Ishikawa (cell line): ENCODE measurements at regions not wholly inside any gene's neighbourhood (a gene's known extent, or its start where the extent isn't known, plus 50 kb on each side); places are given as distances from the start of the nearest gene placed in this dataset.

ENCODE experiments used
- CEBPB ChIP-seq: IDR thresholded peaks from 2 replicates; pipeline ENCODE4 v1.6.1; 2012
- CREB1 ChIP-seq: IDR thresholded peaks from 2 replicates; pipeline ENCODE4 v1.6.1; 2012; ENCODE audit warnings: low read depth
- EGR1 ChIP-seq: IDR thresholded peaks from 2 replicates; pipeline ENCODE4 v1.6.1; 2012
- EP300 ChIP-seq: IDR thresholded peaks from 2 replicates; pipeline ENCODE4 v1.6.1; 2012; ENCODE audit warnings: borderline replicate concordance
- FOXM1 ChIP-seq: IDR thresholded peaks from 2 replicates; pipeline ENCODE4 v1.6.1; 2012; ENCODE audit warnings: low read depth, borderline replicate concordance
- NFIC ChIP-seq: IDR thresholded peaks from 2 replicates; pipeline ENCODE4 v1.6.1; 2012
- RAD21 ChIP-seq: IDR thresholded peaks from 2 replicates; pipeline ENCODE4 v1.6.1; 2012; ENCODE audit warnings: low read depth
- TAF1 ChIP-seq: IDR thresholded peaks from 2 replicates; pipeline ENCODE4 v1.6.1; 2012; ENCODE audit warnings: low read depth, mild to moderate bottlenecking
- TCF12 ChIP-seq: IDR thresholded peaks from 2 replicates; pipeline ENCODE4 v1.6.1; 2012; ENCODE audit warnings: low read depth
- TEAD4 ChIP-seq: IDR thresholded peaks from 2 replicates; pipeline ENCODE4 v1.6.1; 2012
- YY1 ChIP-seq: IDR thresholded peaks from 2 replicates; pipeline ENCODE4 v1.6.1; 2012; ENCODE audit warnings: low read depth
- ZBTB7A ChIP-seq: IDR thresholded peaks from 2 replicates; pipeline ENCODE4 v1.6.1; 2012; ENCODE audit warnings: low read depth
- TF ChIP-seq, protein P1 (sequence below): IDR thresholded peaks from 2 replicates; pipeline ENCODE4 v1.6.1; 2012; ENCODE audit warnings: low read depth, mild to moderate bottlenecking
- TF ChIP-seq, protein P2 (sequence below): IDR thresholded peaks from 2 replicates; pipeline ENCODE4 v1.6.1; 2012
- TF ChIP-seq, protein P3 (sequence below): IDR thresholded peaks from 2 replicates; pipeline ENCODE4 v1.6.1; 2012

- TF ChIP-seq, protein P1, sequence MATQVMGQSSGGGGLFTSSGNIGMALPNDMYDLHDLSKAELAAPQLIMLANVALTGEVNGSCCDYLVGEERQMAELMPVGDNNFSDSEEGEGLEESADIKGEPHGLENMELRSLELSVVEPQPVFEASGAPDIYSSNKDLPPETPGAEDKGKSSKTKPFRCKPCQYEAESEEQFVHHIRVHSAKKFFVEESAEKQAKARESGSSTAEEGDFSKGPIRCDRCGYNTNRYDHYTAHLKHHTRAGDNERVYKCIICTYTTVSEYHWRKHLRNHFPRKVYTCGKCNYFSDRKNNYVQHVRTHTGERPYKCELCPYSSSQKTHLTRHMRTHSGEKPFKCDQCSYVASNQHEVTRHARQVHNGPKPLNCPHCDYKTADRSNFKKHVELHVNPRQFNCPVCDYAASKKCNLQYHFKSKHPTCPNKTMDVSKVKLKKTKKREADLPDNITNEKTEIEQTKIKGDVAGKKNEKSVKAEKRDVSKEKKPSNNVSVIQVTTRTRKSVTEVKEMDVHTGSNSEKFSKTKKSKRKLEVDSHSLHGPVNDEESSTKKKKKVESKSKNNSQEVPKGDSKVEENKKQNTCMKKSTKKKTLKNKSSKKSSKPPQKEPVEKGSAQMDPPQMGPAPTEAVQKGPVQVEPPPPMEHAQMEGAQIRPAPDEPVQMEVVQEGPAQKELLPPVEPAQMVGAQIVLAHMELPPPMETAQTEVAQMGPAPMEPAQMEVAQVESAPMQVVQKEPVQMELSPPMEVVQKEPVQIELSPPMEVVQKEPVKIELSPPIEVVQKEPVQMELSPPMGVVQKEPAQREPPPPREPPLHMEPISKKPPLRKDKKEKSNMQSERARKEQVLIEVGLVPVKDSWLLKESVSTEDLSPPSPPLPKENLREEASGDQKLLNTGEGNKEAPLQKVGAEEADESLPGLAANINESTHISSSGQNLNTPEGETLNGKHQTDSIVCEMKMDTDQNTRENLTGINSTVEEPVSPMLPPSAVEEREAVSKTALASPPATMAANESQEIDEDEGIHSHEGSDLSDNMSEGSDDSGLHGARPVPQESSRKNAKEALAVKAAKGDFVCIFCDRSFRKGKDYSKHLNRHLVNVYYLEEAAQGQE: no peak
- no peak for TF ChIP-seq RAD21
- TF ChIP-seq ZBTB7A: no peak
- TF ChIP-seq FOXM1: no peak
- no peak for TF ChIP-seq NFIC
- no peak for TF ChIP-seq TCF12
- TF ChIP-seq EP300: no peak
- no peak for TF ChIP-seq EGR1
- no peak for TF ChIP-seq CREB1
- TF ChIP-seq, protein P2, sequence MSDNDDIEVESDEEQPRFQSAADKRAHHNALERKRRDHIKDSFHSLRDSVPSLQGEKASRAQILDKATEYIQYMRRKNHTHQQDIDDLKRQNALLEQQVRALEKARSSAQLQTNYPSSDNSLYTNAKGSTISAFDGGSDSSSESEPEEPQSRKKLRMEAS: no peak
- TF ChIP-seq CEBPB: no peak
- TF ChIP-seq TEAD4: no peak
- TF ChIP-seq YY1: no peak
- TF ChIP-seq TAF1: no peak
- TF ChIP-seq, protein P3, sequence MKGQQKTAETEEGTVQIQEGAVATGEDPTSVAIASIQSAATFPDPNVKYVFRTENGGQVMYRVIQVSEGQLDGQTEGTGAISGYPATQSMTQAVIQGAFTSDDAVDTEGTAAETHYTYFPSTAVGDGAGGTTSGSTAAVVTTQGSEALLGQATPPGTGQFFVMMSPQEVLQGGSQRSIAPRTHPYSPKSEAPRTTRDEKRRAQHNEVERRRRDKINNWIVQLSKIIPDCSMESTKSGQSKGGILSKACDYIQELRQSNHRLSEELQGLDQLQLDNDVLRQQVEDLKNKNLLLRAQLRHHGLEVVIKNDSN: no peak
Observed at GRCh38 chr9:21690561-21690960, 111.9 kb upstream of the MTAP start.

DNA sequence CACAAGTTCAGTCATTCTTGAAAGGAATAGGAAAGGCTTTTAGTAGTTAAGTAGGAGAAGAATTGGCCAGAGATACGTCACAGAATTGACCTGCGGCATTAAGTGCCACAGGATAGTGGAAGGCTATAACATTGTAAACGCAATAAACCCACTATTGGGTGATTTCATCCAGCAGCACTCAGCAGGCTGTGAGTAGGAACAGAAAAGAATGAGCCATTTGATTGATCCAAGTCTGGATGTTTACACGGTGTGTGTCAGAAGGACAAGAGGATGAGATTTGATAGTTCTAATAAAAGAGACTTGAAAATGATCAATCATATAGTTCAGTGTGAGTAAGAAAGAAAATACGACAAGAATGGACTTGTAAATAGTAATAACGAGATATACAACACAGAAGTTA is 110.0 kb upstream of the MTAP start:
- no peak for TF ChIP-seq TAF1
- no peak for TF ChIP-seq CEBPB
- TF ChIP-seq, protein P3: no peak
- TF ChIP-seq ZBTB7A: no peak
- TF ChIP-seq EGR1: no peak
- no peak for TF ChIP-seq EP300
- no peak for TF ChIP-seq RAD21
- no peak for TF ChIP-seq NFIC
- no peak for TF ChIP-seq FOXM1
- TF ChIP-seq, protein P1: no peak
- no peak for TF ChIP-seq CREB1
- TF ChIP-seq, protein P2: no peak
- no peak for TF ChIP-seq YY1
- TF ChIP-seq TCF12: no peak
- TF ChIP-seq TEAD4: no peak

DNA sequence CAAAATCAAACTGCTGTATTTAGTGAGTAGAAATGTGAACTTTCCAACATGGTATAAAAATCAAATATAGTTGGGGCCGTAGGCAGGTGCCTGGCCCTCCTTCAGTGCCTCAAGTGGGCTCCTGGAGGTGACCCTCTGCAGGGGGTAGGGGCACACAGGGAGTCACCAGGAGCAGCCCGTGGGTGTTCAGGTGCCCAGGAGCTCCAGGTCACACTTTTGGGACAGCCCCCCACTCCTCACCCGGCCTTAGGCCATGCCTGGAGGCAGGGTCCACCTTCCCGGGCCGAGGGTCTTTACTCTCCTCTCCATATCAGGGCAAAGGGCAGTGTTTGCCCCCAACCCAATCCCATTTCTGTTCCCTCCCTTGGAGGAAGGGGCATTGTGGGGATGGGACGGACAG is 108.0 kb upstream of the MTAP start:
- no peak for TF ChIP-seq CREB1
- TF ChIP-seq ZBTB7A: no peak
- TF ChIP-seq NFIC: no peak
- TF ChIP-seq RAD21: no peak
- no peak for TF ChIP-seq TAF1
- no peak for TF ChIP-seq CEBPB

DNA sequence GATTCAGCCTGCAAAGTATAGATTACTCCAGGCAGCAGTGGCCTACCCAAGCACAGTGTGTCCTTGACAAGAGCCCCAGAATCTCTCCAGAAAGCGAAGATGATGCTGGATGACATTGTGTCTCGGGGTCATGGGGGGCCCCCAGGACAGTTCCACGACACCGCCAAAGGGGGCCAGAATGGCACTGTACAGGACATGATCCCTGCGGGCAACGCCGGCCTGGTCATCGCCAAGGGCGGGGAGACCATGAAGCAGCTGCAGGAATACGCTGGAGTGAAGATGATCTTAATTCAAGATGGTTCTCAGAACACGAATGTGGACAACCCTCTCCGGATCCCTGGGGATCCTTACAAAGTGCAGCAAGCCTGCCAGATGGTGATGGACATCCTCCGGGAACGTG is 107.0 kb upstream of the MTAP start:
- TF ChIP-seq, protein P3: no peak
- TF ChIP-seq NFIC (no peak), RAD21 (no peak), EP300 (no peak), CREB1 (no peak), ZBTB7A (no peak), YY1 (no peak), CEBPB (no peak), EGR1 (no peak), FOXM1 (no peak), TEAD4 (no peak), TCF12 (no peak), TAF1 (no peak)
- TF ChIP-seq, protein P2: no peak
- TF ChIP-seq, protein P1: no peak
